G401 (cell line): ENCODE measurements at regions not wholly inside any gene's neighbourhood (a gene's known extent, or its start where the extent isn't known, plus 50 kb on each side); places are given as distances from the start of the nearest gene placed in this dataset.
A peak's percentile ranks its signal among the peaks of the same experiment; 100 is the strongest.

ENCODE experiments used
- DNase-seq: peaks from one replicate; pipeline ENCODE4 v3.0.0-alpha.2; 2015; ENCODE audit warnings: low spot score
- in situ Hi-C: cut with HindIII; loops from 2 replicates; pipeline ENCODE4 v1.10.0; 2016; ENCODE audit warnings: low sequenced_read_pairs, mixed read lengths

DNA sequence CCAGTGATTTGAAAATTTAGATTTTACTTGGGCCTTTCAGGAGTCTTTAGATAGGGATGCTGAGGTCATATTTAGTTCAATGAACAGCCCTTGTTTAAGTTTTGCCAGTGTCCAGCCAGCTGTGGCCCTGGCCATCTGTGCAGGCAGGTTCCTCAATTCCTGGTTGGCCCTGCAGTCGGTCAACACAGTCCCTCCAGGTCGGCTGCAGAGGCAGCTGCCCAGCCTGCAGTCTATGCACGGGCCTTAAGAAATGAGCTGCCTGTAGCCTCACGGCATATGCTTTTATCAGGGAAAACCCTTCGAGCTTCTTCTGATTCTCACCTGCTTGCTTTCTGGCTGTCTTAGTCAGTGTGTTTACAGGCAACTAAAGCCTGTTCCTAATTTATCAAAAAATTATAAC is 199.2 kb upstream of the TPM1 start:
- in situ Hi-C loops, result no loop called here

DNA sequence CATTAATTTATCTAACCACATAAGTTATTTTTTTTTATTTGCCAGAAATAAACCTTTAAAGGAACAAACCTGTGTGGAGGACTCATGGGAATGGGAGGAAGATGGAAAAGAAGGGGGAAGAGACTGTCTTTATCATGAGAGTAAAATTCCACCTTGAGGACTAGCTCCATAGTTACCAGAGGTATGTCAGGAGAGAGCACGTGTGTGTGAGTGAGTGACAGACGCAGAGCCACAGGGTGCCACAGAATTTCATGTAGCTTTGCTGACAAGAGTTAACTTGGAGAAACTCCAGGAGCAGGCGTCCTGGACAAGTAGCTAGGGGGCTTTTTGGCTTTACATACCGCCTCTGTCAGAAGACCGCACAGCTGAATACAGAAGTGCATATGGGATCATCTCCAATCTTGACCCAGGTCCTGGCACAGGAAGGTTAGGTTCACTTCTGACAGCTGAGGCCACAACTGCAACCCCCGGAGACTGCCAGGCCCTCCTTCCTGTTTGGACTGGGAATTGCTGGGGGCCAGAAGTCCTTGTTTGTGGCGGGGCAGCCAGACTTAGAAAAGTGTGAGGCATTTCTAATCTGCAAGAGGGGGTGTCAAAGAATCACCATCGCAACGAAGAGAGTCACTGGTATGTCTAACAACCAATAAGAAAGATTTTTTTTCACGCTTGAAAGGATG is 197.8 kb upstream of the TPM1 start:
- no peak for DNase-seq
- in situ Hi-C loops, result no loop called here

More for the DNA sequence above, 199.2 kb upstream of the TPM1 start:
- no peak for DNase-seq

DNA sequence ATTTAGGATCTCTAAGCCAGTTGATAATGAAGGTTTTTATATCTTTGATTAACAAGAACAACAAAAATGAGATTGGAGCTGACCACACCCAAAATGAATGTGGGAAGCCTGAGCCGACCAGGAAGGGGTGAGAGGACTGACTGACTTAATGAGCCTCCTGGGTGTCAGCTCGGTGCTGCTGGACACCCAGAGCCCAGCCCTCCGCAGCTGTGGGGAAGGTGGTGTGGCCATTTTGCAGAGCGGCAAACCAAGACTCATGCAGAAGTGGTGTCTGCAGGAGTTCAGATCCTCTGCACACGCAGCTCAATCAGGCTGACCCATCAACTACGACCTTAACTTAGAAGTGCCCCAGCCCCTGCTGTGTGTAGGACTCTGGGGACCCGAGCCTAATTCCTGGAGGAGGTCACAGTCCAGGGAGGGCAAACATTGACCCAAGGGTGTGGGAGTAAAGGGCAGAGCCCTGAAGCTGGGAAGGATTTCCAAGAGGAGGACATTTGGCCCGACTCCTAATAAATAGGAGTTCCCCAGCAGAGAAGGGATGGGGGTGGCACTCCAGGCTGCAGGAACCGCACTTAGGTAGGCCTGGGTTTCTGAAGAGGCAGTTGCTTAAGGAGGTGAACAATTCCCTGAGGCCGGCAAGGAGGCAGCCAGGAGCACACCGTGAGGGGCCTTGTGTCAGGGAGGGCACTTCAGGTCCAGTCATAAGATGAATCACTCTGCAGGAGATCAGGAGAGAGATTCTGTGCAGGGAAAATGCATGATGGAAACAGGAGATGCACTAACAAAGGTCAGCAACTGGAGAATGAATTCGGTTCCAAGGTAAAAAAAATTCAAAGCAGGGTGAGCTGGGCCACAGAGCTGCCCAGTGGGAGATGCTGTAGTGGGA is 197.1 kb upstream of the TPM1 start:
- DNase-seq, result peak; percentile 13
- in situ Hi-C loops, result no loop called here

DNA sequence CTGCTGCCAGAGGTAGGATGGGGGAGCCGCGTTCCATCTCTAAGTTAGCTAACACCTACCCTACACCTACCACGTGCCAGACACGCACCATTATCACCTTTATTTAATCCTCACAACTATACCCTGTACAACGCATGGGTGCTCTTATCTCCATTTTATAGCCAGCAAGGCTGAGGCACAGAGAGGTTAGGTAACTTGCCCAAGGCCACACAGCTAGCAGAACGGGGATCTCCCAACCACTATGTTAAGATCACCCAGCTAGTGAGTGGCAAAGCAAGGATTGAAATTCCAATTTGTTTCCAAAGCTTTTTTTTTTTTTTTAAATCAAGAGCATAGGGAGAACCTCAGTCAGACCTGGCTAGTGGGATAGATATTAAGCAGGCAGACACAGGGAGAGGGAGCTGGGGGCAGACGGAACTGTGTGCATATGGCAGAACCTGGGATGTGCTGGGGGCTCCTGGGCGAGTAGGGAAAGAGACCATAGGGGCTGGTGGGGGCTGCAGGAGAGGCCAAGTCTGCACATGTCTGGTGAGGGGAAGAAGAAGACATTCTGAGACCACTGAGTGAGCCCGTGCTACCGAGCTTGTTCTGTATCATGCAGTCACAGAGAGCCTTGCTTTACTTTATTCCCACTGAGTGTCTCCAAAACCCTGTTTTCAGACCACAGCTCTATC is 196.3 kb upstream of the TPM1 start:
- in situ Hi-C loops, result no loop called here
- no peak for DNase-seq

DNA sequence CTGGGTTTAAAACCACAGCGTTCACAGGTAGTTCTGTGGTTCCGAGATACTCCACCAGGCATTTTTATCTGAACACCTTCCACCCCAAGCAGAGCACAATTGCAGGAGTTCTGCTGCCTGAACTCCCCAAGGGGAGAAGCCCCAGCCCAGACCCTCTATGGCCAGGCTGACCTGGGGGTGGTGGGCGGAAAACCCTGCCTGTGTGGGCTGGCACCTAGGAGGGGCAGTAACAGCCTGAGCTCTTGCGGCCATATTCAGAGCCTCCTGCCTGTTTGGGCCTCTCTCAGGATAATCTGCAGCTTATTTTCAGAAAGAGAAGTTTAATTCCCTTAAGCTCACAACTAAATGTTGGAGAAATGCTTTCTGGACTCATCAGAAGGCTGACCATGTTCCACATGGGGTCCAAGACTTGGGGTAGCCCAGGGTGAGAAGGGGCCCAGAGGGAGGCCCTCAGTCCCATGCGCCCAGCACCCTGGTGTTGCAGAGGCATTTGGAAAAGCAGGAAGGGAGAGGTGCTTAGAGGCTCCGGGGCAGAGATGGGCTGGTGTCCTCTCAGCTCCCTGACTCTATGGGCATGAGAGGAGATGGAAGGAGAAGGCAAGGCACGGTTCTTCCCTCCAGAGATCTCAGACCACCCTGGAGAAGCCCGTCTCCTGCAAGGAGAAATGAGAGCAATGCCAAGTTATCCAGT is 195.6 kb upstream of the TPM1 start:
- in situ Hi-C loops, result no loop called here
- DNase-seq, result no peak

DNA sequence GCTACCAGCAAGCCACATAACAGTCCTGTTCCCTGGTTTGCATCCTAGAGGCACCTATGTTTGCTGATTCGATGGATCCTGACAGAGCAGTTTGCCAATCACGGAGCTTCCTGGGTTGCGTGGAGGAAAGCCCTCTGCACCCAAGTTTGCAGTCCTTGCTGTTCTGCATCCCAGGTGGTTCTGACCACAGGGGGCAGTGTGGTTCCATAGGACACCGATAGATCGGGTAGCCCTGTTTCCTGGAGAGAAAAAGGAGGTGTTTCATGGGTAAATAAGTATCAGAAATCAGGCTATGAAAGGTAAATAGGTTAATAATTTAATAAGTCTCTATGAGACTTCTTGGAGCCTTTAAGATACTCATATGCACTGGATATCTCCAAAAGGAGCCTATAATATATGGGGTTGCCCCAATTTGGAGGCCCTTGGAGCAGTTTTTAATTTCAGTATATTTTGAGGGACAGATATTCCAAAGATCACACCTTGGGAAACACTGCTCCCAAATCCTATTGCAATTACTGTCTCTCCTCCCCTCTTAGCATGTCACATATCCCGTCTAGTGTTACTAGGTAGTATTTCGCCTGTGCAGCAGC is 194.6 kb upstream of the TPM1 start:
- DNase-seq, result peak; percentile 83
- in situ Hi-C loops, result no loop called here

DNA sequence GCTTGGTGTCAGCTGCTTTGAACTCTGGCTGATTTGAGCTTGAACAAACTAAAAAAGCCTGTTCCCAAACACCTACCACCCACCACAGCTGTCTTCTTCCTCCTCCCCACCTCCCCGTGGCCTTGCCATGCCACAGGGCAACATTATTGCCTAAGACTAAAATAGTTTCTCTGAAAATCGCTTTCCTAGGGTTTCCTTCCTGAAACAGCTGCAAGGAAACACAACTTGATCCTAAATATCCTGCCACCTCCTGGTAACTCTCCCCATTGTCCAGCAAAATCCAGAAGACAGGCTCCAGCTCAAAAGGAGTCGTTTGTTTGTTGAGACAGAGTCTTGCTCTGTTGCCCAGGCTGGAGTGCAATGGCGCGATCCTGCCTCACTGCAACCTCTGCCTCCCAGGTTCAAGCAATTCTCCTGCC is 193.9 kb upstream of the TPM1 start:
- in situ Hi-C loops, result no loop called here
- DNase-seq, result no peak

DNA sequence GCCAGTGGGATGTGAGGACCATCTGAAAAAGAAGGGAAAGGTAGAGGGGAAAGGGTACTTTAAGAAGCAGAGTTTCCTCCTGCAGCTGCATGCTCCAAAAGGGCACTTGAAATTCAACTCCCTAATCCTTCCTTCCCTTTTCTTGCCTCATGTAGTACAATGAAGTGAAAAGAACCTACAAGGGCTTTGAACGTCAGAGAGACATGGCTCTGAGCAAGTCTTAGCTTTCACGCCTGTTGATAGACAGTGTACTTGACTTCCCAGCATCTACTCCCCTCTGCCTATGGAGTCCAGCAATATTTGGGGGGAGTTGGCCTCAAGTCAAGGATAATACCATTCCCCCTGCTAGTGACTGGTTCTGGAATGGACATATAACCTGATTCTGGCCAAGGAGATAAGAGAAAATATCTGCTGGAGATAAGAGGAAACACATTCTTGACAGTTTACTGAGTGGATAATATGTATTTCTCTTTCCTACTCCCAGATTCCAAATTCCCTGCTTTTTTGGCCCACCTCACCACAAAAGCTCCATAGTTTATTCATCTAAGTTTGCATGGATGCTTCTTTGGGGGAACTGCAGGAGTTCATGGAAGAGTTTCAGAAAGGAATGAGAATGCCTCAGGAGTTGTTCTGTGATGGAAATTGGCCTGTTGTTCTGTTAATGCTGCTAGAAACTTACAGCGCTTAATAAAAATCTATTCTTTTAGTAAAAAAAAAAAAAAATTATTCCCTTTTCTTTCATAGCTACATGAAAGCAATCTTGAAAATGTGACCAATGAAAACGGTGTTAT is 193.0 kb upstream of the TPM1 start:
- DNase-seq, result no peak
- in situ Hi-C loops, result no loop called here

DNA sequence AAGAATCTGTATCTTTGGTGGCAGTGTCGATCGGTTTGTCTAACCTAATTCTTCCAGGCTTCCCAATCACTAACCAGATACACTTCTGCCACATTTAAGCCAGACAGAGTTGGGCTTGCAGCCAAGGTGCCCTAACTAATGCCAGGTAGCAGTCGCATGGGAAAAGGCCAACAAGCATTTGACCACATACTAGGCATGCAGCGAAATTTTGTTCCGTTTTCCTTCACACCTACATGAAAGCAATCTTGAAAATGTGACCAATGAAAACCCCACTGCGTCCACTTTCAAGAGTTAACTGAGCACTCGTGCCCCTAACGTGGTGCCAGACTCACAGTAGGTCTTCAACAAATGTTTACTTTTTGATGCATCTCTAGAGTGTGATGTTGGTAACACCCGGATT is 192.2 kb upstream of the TPM1 start:
- DNase-seq, result peak; percentile 63
- in situ Hi-C loops, result no loop called here

DNA sequence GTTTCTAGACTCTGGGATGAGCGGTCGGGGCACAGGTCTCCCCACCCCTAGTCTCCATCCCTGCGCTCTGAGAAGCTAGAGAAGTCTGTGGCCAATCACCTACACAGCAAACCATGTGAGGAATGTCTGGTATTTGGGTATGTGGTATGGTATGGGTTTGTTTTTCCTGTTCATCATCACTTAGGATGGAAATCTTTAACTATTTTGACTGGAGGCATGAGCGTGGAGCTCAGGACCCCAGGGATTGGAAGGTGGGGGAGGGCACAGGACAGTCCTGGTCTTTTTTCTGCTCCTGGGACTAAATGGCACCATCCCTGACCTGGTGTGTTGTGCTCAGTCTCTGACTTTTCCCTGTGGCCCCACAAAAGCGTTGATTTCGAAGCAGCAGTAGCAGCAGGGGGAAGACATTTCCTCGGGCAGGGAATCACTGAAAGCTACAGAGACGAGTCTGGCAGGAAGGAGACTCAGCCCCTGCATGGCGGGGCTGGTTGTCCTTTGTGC is 191.7 kb upstream of the TPM1 start:
- DNase-seq, result peak; percentile 25
- in situ Hi-C loops, result no loop called here

DNA sequence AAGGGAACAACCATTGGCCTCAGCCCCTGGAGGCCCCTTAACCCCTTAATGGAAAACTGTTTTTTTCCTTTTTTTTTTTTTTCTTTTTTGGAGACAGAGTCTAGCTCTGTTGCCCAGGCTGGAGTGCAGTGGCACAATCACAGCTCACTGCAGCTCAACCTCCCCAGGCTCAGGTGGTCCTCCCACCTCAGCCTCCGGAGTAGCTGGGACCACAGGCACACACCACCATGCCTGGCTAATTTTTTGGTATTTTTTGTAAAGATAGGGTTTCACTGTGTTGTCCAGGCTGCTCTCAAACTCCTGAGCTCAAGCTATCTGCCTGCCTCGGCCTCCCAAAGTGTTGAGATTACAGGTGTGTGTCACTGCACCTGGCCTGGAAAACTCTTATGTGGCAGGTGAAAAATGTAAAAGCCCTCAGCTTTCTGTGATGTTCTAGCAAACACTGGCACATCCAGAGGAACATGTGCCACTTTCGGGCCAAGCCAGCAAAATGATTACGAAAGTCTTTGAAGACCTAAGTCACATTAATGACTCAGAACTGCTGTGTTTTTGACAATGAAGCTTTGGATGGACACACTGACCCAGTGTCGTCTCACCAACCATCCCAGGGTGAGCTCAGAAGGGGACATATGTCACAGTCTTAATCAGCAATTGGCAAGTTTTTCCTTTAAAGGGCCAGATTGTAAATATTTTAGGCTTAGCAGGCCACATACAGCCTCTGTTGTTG is 189.3 kb upstream of the TPM1 start:
- DNase-seq, result peak; percentile 63
- in situ Hi-C loops, result no loop called here

DNA sequence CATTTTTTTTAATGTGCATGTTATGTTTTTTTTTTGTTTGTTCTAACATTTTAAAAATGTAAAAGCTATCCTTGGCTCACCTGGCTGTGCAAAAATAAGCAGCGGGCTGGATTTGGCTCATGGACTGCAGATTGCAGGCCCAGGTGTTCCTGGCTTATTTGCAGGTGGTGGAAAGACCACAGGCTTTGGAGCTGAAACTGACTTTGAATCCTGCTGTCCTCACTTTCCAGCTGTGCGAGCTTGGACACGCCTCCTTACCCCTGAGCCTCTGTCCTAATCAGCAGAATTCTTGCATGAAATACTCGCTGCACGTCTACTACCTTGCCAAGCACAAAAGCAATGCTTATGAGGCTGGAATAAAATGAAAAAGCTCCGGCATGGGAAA is 188.7 kb upstream of the TPM1 start:
- in situ Hi-C loops, result no loop called here
- DNase-seq, result no peak

DNA sequence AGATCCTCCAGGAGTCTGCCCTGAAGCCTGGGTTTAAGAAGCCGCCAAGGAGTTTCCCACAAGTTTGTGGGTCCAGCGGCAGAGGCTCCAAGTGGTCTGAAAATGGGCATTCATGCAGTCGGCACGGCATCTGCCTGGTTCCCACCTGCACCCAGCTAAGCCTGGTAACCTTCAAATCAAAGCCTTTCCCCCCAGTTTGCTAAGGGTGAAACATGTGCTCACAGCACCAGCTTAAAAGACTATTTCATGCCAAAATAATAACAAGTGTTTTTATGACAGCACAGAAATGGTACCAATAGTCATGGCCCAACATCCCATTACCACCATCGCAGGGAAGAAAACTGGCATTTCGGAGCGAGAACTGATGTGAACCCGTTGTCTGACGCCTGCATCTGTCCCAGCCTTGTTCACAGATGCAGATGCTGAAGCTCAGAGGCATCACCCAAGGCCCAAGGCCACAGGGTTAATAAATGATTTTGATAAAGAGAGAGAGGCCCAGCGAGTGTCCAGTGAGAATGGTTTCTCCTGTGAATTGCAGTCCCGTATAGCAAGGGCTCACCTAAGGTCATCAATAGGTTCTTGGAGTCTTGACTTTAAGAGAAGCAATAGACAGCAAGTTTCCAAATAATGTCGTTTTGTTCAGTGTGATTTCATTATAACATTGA is 188.0 kb upstream of the TPM1 start:
- in situ Hi-C loops, result no loop called here
- no peak for DNase-seq

DNA sequence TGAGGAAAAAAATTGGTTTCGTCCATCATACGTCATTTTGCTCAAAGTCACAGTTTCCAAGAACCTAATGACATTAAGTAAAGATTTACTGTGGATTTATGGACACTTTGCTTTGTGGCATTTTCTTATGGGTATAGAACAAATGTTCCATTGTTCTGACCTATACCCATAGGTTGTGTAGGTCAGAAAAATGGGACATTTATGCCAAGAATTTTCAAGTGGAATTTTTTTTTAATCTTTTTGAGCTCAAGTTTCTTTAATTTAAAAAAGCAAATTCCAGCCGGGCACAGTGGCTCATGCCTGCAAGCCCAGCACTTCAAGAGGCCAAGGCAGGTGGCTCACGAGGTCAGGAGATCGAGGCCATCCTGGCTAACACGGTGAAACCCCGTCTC is 187.5 kb upstream of the TPM1 start:
- DNase-seq, result no peak
- in situ Hi-C loops, result no loop called here

DNA sequence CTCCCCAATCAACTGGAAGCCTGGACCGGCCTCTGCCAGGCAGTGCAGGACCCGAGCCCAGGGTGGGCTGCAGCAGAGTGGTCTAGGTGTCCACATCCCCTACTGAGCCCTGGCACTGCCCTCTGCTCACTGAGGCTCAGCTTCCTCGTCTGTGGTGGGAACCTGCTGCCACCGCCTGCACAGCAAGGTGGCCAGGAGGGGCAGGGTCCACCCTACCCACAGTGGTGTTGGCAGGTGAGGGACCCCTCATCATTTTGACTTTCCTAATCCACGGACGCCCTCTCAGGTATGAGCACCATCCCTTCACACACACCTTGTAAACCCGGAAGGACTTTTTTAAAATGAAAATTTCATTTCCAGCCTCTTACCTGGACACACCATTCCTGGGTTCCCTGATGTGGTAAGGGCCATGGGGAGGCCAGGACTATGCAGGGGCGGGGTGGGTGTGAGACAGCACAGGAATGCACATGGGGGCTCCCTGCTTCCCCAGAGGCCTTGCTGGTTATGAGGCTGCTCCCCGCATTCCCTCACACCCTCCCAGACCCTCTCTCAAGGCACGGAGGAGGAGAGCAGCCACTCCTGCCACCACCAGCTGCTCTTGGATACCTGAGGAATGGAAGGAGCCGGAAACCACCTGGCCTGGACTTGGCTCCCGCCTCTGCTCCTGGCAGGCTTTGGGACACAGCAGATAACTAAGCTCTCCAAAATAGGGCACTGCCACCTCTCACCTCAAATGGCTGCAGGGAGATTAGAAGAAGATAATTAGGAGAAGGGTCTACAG is 185.9 kb upstream of the TPM1 start:
- in situ Hi-C loops, result no loop called here

DNA sequence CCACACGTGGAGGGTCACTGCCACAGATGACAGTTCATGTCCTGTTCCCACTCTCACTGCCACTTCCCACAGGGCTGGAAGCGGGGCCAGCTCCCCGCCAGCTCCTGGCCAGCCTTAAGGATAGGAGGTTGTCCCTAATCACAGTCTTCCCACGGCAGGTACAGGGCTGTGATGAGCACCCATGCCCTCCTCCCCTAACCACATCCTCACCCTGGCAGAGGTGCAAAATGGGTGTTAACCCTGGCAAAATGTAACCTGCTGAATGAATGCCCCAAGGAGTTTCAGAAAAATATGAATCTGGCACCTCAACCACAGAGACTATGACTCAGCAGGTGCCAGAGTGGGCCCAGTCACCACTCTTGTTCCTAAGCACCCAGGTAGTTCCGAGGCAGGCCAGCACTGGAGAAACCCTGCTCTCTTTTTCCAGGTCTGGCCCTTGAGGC is 185.1 kb upstream of the TPM1 start:
- in situ Hi-C loops, result no loop called here
- DNase-seq, result peak; percentile 19

More for the DNA sequence above, 185.9 kb upstream of the TPM1 start:
- peak; percentile 85 for DNase-seq
